ENCODE measurements at regions not wholly inside any gene's neighbourhood (a gene's known extent, or its start where the extent isn't known, plus 50 kb on each side); places are given as distances from the start of the nearest gene placed in this dataset.

DNA sequence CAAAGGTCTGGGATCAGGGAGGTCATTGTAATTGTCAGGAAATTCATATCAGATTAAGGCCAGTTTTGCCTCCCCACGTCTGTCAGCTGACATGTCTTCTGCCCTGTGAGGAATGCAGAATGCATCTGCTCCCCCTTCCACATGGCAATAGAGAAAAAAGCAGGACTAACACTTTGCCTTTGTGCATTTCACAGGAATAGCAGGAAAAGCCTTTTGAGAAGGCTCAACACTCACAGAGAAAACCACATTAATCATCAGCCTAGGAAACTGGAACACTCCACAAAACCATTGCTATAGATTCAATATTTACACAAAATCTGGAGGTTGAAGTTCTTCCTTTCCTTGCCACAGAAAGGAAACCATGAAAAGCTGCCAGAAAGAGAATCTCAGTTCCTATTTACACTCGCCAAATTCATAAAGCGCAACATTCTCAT is 165.2 kb upstream of the HES1 start:
- no peak for DNase-seq

DNA sequence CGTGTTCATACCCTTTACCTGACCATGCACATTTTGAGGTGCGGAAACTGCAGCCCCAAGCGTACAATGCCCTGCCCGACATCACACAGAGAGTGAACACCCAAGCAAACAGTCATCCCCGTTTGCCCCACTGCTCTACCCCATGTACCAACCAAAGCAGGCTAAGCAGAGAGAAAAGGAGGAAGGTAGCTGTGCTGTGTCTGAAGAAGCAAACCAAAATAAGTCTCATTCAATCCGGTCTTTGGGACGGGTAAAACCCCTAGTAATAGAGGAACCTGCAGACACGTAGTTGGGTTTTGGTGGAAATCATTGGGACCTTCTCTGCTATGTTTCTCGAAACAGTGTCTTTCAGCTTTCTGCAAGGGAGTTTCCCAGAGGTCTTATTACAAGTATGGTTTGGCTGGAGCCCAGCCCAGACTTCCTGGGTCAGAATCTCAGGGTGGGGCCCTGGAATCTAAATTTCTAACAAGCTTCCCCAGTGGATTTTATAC is 164.6 kb upstream of the HES1 start:
- DNase-seq, result no peak

DNA sequence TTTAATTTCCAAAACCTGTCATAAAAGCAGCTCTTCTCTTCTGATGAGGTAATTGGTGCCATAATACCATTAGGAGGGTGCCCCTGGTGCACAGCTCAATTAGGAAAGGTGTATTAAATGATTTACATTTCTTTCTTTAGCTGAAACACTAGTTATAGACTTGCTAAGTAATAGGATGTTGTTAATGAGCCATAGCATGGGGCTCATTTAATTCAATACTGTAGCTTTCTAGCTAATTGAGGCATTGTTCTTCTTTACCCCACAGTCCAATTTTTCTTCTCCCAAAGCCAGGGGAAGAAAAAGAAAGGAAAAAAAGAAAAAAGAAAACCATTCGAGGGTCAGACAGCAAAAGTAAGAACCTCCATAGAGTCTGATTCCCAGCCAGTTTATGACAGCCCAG is 164.0 kb upstream of the HES1 start:
- peak in 1 of 2 experiments; percentile 35 for DNase-seq

DNA sequence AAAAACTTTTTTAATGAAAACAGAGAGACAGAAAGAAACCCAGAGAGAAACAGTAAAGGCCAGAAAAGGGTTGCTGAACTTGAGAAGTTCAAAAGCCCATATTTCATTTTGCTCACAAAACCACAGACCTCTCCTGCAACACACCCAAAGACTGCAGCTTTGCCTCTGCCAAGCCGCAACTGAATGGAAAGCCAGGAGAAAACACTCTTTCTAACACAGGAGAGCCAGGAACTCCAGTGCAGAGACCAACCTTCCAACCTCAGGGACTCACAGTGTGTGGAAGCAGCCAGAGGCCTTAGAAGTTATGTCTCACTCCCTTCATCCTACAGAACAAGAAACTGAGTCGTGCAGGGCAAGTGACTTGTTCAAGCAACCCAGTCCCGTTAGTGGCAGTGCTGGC is 163.1 kb upstream of the HES1 start:
- no peak for DNase-seq

DNA sequence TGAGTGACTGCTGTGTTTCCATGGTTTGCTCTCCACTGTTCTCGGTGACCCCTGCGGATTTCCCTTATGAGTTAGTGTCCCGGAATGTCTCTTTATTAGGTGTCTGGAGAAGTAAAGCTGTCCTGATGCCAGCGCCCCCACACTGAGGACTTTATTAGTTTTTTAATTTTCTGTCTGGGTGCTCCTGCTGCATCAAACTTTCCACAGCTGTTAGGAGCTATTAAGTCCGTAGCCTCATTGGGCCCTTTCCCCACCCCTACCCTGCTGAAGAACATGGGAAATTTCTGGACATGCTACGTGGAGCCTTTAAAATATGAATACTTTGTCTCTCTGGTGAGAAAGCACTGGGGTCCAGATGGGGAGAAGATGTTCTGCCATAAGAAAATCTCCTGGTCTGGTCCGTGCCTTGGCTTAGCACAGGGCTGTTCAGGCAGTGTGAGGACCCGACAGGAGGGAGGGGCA is 161.7 kb upstream of the HES1 start:
- DNase-seq, result no peak

DNA sequence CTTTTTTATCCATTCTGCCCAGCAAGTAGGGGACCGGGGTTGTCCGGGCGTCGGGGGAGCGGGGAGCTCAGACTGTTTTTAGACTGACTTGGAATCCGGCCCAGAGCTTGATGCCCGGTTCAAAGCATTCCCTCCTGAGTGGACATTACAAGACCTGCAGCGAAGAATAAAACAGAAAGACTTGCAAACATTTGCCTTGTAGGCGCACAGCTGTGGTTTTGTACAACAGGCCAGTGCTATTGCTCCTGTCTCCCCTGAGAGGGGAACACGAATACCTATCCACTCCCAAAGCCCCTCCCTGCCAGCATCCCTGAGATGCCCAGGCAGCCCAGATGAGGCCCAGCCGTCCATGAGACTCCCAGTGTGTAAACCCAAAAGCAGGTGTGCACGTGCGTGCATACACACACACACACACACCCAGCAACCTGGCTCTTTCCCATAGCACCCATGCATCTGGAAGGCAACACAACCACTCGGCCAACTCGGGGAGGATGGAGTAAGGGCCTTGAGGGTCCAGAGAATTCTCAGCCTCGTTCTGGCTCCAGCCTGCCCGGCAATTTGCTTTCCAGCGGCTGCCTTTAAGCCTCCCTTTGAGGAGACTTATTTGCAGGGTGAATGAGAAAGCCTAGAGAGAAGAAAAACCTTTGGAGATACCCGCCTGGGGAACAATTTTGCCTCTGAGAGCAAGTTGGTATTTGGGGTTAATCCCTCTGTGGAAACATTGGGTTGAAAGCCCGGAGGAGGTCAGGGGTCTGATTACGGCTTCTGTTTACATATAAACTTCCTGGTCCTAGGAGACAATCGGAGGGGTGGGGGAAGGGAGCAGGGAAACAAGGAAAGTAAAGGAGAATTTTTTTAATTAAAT is 161.0 kb upstream of the HES1 start:
- DNase-seq, result no peak

DNA sequence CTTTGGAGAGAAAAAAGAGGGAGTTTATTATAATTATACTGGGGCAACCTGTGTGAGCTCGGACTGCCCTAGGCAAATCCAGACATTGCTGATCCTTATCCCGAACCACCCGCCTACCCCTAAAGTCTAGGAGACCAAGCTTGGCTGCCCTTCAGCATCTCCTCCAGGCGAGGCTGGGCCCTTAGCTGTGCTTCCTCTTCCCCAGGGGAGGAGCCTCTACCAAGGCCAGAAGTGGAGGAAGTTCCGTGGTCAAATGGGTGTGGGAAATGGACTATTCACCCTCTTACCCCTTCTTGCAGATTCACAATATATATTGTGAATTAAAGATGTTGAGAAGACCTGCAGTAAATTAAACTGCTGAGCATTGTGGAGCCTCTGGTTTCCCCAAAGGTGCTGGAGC is 158.3 kb upstream of the HES1 start:
- no peak for DNase-seq

DNA sequence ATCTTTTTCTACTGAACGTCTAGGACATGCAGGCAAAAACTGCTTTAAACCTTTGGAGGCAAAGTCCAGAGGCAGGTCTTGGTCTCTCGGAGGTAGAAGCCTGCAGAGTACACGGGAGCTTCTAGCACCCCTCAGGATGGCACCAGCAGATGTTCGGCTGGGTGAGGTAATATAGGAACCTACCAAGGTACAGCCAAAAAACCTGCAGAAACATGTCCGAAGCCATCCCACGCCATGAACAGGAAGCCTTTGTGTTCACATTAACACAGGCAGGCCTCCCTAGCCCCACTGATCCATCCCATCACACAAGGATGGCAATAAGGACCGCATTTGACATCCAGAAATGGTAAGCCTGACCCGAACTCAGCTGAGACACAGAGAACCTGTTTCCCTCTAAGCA is 157.9 kb upstream of the HES1 start:
- DNase-seq, result no peak

DNA sequence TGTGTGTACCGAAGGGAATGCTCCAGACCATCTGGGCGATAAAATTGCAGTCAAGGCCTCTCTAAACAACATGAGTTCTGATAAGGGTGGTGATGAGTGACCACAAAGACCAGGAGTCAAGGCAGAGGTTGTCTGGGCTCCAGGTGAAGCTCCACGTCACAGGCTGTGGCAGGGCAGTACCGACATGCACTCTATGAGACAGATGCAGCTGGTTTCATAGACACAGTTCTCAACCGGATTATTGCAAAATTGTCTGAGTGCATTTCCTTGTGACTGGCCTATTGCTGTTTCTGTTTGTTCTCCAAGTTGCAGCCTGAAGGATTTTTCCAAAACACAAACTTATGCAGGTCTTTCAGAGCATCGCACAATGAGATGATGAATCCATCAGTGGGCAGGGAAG is 157.5 kb upstream of the HES1 start:
- no peak for DNase-seq

DNA sequence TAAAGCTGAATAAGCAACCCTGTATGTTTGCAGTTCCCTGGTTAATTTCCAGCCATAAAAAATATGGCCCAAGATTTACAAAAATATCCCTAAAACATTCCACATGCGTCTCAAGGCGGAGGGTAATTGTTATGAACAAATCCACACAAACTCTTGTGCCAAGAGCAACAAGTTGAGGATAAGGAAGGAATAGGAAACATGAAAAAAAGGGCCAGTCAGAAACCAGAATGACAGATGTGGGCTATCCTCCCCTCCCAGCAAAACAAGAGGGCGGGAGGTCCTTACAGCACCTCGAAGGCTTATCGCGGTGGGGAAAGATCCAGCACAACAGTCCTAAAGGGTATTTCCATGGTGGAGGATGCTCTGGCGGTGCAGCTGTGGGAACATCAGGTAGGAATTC is 155.6 kb upstream of the HES1 start:
- DNase-seq, result no peak

DNA sequence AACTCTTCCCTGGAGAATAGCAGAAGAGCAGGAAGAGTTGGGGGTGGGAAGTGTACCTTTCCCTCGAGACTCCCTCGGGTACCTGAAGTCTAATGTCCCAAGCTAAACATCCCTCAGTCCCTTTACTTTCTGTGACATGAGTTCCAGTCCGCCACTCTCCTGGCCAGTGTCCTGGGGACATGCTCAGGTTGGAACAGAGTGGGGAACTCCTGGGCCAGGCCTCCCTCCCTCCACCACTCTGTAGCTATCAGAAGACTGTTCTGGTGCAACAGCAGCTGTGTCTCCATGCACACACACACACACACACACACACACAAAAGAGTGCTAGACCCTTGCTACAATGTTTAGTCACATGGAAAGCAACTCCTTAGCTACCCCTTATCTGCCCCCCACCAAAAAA is 155.0 kb upstream of the HES1 start:
- DNase-seq, result no peak

DNA sequence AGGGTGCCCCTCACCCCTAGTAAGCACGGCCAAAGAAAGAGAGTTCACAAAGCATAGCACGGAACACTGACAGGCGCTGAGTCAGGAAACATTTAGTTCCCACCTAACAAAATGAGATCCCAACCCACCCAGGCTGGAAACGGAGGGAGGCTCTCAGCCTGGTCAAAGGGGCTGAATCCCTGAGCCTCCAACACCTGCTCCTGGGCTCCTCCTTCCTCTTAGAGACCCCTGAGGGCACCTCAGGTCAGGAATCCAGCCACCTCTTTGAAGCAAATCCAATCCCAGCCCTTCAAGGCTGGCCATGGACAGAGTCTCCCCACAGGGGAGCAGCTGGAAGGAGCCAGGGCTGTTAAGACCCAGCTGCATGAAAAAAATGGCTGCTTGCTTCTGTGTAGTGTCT is 154.4 kb upstream of the HES1 start:
- DNase-seq, result no peak

DNA sequence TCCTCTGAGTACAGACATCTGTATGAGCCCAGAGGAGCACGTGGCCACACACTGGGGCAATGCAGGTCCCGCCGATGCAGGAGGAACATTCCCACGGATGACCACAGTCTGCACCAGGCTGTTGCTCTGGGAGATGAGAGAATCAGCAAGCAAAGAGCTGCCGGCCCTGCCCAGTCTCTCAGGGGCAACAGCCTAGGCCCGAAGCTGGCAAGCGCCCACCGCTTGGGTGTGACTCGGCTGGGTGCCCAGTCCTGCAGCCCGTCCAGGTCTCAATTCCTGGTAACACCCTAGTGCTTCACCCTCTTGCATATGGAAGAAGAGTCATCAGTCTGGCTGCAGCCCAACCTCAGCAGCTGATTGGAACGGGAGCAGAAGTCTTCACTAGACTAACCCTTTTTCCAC is 153.7 kb upstream of the HES1 start:
- no peak for DNase-seq

DNA sequence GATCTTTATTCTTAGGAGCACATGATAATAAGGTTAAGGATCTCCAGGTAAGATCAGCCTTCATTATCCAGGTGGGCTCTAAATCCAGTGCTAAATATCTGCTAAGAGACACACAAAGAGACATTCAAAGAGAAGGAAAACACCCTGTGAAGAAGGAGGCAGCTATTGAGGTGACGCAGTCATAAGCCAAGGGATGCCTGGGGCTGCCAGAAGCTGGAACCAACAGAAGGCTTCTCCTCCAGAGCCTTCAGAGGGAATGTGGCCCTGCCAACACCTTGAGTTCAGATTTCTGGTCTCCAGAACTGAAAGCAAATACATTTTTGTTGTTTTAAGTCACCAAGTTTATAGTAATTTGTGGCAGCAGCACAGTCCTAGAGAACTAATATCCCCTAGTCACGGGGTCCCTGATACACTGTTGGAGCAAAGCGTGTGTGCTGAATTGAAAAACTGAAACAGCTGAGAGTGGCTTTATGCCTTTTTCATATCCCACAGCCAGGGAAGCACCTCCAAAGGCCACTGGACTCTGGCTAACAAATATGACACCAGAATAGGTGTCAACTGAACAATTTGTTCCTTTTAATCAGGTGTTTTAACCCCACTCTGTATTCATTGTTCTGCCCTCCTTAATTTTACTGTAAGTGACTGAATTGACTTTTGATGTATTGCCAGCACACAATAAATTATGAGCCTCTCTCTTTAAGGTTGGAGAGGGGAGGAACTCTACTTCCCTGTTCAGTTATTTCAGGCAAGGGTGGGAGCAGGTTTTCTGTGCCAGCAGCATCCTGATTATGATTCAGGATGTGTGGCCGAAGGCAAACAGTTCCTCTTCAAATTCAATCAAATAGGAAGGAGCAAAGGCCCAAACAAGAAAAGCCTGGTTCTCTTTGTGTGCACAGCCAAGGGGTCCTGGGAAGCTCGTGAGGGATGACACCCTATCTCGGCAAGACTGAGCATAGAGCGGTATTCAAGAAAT is 151.8 kb upstream of the HES1 start:
- no peak for DNase-seq

DNA sequence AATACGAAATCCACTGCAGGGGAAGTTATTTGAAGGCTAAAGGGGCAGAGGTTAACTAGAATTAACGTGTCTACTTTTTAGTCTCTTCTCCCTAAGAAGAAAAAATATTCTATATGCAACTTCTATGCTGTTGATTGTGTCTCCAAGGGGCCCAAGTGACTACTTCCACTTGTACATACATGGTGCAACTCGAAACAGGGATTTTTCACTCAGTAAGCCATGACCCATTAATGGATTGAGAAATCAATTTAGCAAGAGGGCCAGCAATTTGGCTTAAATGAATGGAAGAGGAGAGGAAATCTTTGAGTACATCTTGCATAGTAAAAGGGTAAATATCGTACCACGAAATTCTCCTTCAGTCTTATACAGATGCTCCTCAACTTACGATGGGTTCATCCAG is 151.1 kb upstream of the HES1 start:
- no peak for DNase-seq

DNA sequence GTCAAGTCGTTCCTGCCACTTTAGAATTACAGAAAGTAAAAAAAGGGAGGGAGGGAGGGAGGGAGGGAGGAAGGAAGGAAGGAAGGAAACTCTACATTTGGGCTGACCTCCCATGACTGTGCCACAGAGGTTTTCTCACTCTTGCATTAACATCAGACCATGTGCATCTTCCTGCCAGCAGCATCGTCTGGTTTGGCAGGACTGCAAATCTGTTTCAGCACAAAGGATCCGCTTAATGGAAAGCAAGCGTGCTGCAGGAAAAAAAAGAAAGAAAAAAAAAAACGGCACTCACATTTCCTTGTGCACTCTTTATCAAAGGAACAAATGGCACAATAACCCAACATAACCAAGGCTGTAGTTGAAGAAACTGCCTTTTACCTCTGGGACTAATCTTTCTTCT is 148.8 kb upstream of the HES1 start:
- no peak for DNase-seq

DNA sequence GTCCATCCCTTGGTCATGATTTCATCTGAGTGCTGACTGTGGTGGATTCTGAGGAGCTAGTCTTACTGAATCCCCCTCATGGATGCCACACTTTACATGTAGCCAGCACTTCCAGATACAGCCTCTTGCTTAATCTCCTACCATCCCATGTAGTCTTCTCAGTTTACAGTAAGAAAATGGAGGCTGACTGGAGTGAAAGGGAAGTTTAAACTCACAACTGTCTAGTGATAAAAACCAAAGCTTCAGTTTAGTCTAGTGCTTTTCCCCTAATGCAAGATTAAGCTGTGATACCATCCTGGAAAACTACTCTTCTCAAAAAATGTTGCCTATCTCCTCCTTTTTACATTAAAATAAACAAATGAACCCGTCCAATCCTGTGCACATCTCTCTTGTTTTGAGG is 146.8 kb upstream of the HES1 start:
- DNase-seq, result no peak

DNA sequence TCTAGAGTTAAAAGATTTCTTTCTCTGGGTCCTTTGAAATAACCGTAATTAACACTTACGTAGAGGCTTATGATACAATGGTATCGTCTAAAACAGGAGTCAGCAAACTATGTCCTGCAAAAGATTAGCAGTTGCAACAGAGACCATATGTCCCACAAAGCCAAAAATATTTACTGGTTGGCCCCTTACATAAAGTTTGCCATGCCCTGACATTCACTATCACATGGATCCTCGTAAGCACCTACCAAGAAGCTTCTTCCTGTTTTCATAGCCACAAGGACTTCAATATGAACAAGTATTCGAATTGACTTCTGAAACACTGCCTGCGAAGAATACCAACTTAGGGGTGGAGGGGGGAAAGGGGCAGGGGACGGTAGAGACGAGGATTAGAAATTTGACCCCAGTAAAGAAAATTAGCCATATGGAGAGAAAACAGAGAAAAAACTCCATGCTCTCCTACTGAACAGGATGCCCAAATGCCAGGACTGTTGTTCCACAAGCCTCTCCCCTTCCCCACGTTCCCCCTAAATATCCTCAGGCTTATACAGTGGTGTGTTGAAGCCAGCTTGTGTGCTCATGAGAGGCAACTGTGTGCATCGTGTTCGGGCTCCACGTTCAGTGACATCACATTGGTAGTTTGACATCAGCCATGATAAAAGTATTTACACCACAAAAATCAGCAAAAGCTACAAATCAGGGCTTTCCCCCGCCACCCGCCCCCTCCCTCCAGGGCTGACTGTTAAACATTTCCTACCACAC is 144.1 kb upstream of the HES1 start:
- no peak for DNase-seq

DNA sequence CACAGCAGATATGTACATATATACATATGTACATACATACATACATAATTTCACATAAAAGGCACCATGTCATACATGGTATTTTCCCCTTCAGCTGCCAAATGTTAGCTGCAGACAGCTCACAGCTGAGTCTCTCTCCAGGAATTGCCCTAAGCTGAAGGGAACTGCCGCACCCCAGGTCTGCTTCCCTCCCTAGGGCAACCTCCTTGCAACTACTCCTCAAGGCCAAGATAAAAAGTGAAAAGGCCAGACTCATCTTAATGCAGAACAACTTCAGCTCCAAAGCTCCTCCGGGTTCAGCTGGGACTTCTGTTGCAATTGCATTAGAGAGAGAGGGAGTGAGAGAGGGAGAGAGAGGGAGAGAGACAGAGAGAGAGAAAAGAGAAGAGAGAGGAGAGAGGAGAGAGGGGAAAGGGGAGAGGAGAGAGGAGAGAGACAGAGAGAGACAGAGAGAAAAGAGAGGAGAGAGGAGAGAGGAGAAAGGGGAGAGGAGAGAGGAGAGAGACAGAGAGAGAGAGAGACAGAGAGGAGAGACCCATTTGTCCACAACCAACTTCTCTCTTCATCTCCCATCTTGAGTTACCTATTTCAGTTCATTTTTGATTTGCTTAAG is 143.4 kb upstream of the HES1 start:
- DNase-seq, result no peak

DNA sequence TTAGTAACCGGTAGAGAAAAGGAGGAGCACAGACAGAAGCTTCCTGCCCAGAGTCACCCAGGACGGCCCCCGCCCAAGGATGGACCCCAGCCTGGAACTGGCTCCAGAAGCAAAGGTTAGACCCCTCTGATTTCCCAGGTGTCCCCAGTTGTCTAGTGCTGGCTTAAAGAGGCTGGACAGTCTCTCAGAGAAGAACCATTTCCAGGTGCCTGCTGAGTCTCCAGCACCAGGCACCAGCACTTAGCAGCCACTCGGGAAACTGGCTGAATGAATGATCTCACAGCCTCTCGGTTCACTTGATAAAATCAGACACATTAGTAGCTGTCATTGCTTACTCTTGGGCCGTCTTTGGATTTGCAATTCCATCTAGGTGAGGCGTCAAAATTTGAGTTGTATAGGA is 139.7 kb upstream of the HES1 start:
- no peak for DNase-seq

DNA sequence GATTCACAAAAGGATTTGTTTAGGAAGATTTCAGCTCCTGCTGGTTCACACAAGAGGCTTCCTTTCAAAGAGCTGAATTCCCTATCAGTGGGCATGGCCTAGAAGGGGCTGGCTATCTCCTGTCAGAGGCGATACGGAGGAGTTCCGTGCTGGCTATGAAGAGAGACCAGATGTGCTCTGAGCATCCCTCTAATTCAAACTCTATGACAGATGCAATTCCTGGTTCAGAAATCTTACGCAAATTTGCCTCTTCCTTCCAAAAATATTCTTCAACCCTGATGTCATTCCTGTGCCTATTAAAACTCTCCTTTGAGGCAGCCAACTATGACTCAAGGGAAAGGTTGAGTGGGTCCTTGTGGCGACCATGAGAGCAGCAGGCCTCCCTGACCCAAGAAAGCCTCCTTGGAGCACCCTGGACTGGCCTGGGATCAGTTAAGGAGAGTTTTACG is 139.3 kb upstream of the HES1 start:
- DNase-seq, result no peak
